HT1080 (cell line): ENCODE measurements at regions not wholly inside any gene's neighbourhood (a gene's known extent, or its start where the extent isn't known, plus 50 kb on each side); places are given as distances from the start of the nearest gene placed in this dataset.

Experiments used
- DNase-seq: peaks from one replicate; pipeline ENCODE4 v3.0.0-alpha.2; 2015; ENCODE audit warnings: low read depth

GRCh38 chr13:47121092-47121763 lies 224.4 kb upstream of the HTR2A start:
- no peak for DNase-seq

- DNase-seq, result no peak
Measured at GRCh38 chr13:47120282-47120681, 223.4 kb upstream of the HTR2A start.

GRCh38 chr13:47119575-47120235 lies 222.9 kb upstream of the HTR2A start:
- DNase-seq, result no peak

GRCh38 chr13:47117268-47117667 lies 220.4 kb upstream of the HTR2A start:
- peak; percentile 84 for DNase-seq

DNA sequence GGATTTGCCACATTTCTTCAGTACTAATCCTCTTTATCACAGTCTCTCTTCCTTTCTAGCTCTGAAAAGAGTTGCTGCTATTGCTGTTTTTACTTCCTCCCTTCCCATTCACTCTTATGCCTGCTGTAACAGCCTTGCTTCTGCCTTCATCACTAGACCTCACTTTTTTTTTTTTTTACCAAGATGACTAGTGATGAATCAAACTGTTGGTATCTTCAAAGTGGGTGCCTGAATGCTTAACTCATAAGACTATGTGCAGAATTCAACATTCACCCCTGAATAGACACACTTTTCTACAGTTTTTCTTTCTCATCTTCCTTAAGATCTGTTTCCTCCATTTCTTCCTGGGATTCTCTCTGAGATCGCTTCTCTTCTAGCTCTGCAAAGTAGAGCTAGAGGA lies 217.2 kb upstream of the HTR2A start:
- peak; percentile 91 for DNase-seq

DNA sequence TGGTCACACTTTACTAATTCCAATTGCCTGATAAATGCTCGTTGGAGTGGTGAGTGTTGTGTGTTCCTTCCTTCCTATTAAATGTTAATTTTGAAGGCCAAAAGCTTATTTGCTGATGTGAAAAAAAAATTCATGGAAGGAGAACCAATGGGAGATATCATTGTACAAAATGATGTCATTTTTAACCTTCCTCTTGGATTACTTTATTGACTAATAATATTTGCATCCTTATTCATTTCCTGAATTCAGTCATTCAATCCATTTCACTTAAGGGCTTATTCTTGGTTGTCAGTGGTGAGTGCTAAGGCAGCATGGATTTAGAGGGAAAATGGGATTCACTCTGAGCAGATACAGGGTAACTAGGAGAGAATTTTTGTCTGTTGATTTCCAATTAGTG lies 216.0 kb upstream of the HTR2A start:
- no peak for DNase-seq

- DNase-seq, result peak; percentile 51
Measured at GRCh38 chr13:47112205-47112902, 215.5 kb upstream of the HTR2A start.

GRCh38 chr13:47111499-47111898 lies 214.6 kb upstream of the HTR2A start:
- no peak for DNase-seq

GRCh38 chr13:47110833-47111240 lies 214.0 kb upstream of the HTR2A start:
- no peak for DNase-seq

DNA sequence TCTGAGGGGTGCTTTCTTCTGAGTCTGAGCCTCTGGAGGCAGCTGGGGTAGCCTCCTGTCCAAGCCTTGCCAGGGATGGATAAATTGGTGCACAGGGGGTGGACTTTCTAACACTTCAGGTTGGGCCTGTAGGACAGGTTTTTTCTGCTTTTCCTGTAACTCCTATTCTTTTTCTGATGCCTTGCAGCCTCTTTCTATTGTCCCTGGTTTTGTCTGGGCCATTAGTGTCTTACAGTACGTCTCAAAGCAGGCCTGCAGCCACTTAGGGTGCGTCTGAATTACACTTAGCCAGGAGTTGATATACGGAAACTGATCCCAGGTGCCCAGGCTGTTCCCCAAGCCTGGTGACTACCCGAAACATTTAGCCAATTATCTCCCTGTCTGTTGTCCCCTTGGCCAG lies 213.3 kb upstream of the HTR2A start:
- DNase-seq, result no peak

GRCh38 chr13:47109028-47109427 lies 212.2 kb upstream of the HTR2A start:
- DNase-seq, result peak; percentile 40

DNA sequence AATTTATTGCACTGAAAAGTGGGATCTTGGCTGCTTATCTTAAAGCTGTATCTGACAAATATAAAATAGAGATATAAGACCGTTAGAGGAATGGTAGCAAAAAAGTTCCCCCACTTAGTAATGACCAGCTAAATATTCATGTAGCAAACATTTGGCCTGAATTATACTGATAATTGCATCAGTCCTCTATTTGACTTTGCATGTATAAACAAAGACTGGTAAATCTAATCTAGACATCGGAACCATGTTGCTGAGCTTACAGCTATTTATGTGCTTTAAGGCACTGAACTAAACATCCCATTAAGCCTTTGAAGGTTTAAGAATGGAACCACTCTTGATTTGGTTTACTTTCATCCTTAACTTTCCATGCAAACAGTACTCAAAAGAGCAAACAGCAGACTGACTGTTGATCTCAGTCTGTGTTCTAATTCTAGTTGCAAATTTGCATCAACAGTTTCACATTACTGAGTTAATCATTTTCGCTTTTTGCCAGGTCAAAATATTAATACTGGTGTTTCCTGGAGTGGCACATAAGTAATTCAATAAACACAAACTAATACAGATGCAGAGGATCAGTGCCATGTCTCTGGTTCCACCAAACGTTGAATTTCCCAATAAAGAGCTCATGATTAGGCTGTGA lies 203.5 kb upstream of the HTR2A start:
- DNase-seq, result no peak

DNA sequence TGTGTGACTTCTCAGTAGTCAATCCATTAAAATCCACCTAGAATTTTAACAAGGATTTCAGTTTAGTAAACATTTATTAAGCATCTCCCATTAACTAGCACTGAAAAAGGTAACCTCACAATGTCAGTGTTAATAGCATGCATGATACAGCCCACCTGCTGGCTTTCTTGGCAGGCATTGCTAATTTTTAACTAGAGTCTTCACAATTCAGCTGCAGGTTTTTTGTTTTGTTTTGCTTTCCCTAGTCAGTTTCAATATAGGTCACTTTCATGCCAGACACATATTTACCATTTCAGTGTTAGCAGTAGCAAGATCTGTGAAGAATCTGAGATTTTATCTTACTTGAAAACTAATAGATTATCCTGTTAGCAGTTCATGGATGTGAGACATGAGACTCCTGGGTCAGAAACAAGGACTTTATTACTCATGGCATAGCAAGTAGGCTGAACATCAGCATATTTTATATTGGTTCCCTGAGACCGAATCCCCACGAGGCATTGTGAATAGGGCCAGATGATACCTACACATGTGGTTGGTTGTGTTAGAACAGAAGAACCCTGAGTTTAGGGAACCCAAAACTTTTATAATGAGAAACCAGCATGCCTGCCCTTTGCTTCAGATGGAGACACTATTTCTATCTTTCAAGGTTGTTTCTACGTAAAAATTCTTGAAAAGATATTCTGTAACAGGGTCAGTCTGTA lies 198.0 kb upstream of the HTR2A start:
- DNase-seq, result no peak

- DNase-seq, result no peak
Measured at GRCh38 chr13:47092202-47092601, 195.3 kb upstream of the HTR2A start.

DNA sequence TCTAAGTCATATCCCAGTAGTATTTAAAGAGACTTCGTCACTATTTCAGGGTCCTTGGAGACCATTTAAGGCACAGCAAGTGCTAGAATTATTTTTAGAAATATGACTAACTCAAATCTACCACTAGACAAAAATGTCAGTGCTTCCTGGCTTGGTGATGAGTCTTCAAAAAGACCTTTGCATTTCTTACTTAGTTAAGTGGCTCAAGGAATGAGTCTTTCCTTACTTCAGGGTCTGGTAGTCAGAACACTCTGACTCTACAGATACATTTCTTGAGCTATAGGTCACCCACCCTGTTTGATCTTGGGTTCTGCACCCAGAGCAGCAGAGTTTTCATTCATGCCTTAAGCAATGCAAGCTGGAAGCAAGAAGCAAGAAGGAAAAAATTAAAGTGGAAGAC lies 191.0 kb upstream of the HTR2A start:
- peak; percentile 83 for DNase-seq

DNA sequence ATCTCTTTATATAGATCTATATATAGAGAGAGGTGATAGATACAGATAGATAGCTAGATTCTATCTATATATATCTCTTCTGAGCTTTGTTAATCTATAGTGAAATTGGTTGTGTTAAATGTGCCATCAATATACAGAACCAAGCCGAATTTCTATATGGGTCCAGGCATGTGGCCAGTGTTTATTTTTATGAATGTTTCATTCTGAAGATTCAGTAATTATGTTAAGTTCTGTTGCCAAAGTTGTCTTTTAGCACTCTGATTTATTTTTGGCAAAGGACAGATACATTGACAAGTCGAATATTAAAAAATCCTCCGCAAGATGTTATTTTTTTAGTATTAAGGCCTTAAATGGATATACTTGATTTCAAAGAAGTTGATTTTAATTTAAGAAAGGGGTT lies 190.4 kb upstream of the HTR2A start:
- DNase-seq, result no peak

DNA sequence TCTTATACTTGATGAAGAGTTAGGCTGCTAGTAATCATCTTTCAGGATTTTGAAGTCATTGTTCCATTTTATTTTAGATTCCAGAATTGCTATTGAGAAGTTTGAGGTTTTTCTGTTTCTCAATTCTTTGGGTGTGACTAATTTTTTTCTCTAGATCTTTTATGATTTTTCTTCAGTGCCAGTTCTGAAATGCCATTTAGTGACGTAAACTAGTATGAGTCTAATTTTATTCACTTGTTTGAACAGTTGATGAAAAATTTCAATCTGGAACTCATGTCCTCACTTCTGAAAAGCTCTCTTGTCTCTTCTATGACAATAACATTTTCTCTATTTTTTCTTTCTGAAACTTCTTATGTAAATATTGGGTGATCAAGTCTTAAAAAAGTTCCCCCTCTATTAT lies 188.5 kb upstream of the HTR2A start:
- no peak for DNase-seq

- DNase-seq, result no peak
Measured at GRCh38 chr13:47081850-47082249, 185.0 kb upstream of the HTR2A start.

GRCh38 chr13:47081246-47081645 lies 184.4 kb upstream of the HTR2A start:
- DNase-seq, result no peak

DNA sequence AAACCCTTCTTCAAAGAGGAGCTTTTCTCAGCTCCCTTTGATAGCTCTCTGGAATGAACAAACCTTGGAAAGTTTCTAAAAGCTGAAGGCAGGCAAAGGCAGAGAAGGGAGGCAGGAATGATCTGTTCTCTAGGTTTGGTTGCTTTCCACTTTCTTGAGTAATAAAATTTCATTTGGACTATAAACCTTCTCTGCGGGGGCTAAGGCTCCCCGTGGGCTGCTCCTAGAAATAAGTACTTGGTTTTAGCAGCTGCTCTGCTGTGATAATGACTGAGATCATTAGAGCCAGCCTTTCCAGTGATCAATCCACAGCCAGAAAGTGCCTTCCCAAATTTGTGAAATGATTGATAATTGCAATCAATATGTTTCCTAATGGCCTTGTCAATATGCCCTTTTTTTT lies 183.8 kb upstream of the HTR2A start:
- DNase-seq, result no peak

DNA sequence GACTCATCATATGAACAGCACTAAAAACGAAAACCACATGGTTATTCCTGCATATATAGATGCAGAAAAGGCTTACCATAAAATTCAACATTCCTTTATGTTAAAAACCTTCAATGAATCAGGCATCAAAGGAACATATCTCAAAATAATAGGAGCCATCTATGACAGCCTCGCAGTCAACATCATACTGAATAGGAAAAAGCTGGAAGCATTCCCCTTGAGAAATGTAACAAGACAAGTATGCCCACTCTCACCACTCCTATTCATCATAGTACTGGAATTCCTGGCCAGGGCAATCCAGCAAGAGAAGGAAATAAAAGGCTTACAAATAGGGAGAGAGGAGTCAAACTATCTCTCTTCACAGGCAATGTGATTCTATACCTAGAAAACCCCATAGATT lies 179.6 kb upstream of the HTR2A start:
- DNase-seq, result no peak

DNA sequence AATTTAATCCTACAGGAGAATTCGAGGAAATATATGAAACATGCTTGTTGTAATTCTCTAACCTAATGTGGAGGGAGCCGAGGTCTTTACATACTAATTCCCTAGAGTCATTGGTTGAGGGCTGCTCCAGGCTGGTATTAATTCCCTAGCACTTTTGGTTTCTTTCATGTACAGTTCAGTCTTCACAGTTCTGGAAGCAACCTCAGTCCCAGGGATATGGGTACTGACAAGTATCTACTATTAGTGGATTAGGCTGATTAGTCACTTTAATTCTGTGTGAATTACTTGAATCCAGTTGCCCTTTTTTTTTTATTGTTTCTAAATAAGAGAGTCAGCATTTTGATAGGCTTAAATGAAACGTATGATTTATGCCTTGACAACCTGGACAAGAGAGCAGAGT lies 172.3 kb upstream of the HTR2A start:
- DNase-seq, result no peak
